IMR-90 (cell line): ENCODE measurements at regions not wholly inside any gene's neighbourhood (a gene's known extent, or its start where the extent isn't known, plus 50 kb on each side); places are given as distances from the start of the nearest gene placed in this dataset.

Source experiments
- ATAC-seq: fragments of 200-7000 bp; cut with Tn5 transposase; 2 replicates; pipeline ENCODE4 v1.9.1; 2020; ENCODE audit warnings: low read depth, mild to moderate bottlenecking, moderate library complexity
- BruUV-seq: library from RNA; stranded (reverse); fragments of 400-500 nt; replicated peaks from 2 replicates; lab custom pipeline; 2021; lab: Mats Ljungman, UMichigan
- CTCF ChIA-PET: fragments of 300-600 bp; formaldehyde crosslinking; extraction: SDS; loops from one replicate; lab custom pipeline; 2021; ENCODE audit warnings: antibody characterized with exemption; lab: Yijun Ruan, JAX
- POLR2A ChIA-PET: fragments of 300-600 bp; sonication (Branson Sonifier 250); formaldehyde crosslinking; loops from one replicate; lab custom pipeline; 2022; ENCODE audit warnings: antibody characterized with exemption; ENCODE audit not compliant: unreplicated experiment; lab: Charles Lee
- DNase-seq: peaks from one replicate; pipeline ENCODE4 v3.0.0; 2013
- H2AFZ ChIP-seq: replicated peaks from 2 replicates; pipeline ENCODE3; 2013; ENCODE audit warnings: low read length, mild to moderate bottlenecking; ENCODE audit not compliant: poor library complexity
- H2AK5ac ChIP-seq: 2 replicates; pipeline ENCODE4 v1.6.1; 2013; ENCODE audit warnings: low read depth, low read length, inconsistent platforms
- H2AK9ac ChIP-seq: replicated peaks from 2 replicates; pipeline ENCODE3; 2013; ENCODE audit warnings: mild to moderate bottlenecking, low read depth, low read length, moderate library complexity; ENCODE audit not compliant: poor library complexity
- H2BK120ac ChIP-seq: 2 replicates; pipeline ENCODE4 v1.6.1; 2013; ENCODE audit warnings: low read depth, low read length, inconsistent platforms
- H2BK15ac ChIP-seq: 3 replicates; pipeline ENCODE4 v1.6.1; 2013; ENCODE audit warnings: low read depth, low read length, inconsistent platforms
- H2BK20ac ChIP-seq: 2 replicates; pipeline ENCODE4 v1.6.1; 2013; ENCODE audit warnings: low read depth, mild to moderate bottlenecking, inconsistent platforms, low read length, moderate library complexity
- H2BK5ac ChIP-seq: 2 replicates; pipeline ENCODE4 v1.6.1; 2013; ENCODE audit warnings: mild to moderate bottlenecking, low read depth, low read length, inconsistent platforms; ENCODE audit not compliant: poor library complexity, severe bottlenecking
- H3K14ac ChIP-seq: replicated peaks from 2 replicates; pipeline ENCODE4 v1.6.1; 2013; ENCODE audit warnings: low read depth, low read length, inconsistent platforms
- H3K18ac ChIP-seq: 2 replicates; pipeline ENCODE4 v1.6.1; 2013; ENCODE audit warnings: low read depth, low read length, control low read depth
- H3K23ac ChIP-seq: 2 replicates; pipeline ENCODE4 v1.6.1; 2013; ENCODE audit warnings: low read depth, low read length, inconsistent platforms
- H3K27ac ChIP-seq: 2 replicates; pipeline ENCODE4 v1.5.1; 2013; ENCODE audit warnings: mild to moderate bottlenecking, control low read depth, low read length; ENCODE audit not compliant: insufficient read depth
- H3K27me3 ChIP-seq: 2 replicates; pipeline ENCODE4 v1.6.1; 2013; ENCODE audit warnings: low read length; ENCODE audit not compliant: control insufficient read depth, insufficient read depth
- H3K36me3 ChIP-seq: 2 replicates; pipeline ENCODE4 v1.6.1; 2013; ENCODE audit warnings: low read length, mixed read lengths; ENCODE audit not compliant: control insufficient read depth, insufficient read depth
- H3K4ac ChIP-seq: 2 replicates; pipeline ENCODE4 v1.6.1; 2013; ENCODE audit warnings: low read depth, low read length, inconsistent platforms
- H3K4me1 ChIP-seq: 2 replicates; pipeline ENCODE4 v1.6.1; 2013; ENCODE audit warnings: low read length, mixed read lengths; ENCODE audit not compliant: control insufficient read depth, insufficient read depth
- H3K4me2 ChIP-seq: 2 replicates; pipeline ENCODE4 v1.6.1; 2013; ENCODE audit warnings: low read depth, mild to moderate bottlenecking, control low read depth, low read length, moderate library complexity
- H3K4me3 ChIP-seq: 2 replicates; pipeline ENCODE4 v1.5.1; 2013; ENCODE audit warnings: low read depth, mild to moderate bottlenecking, control low read depth, low read length, moderate library complexity; ENCODE audit not compliant: insufficient read depth
- H3K56ac ChIP-seq: 2 replicates; pipeline ENCODE4 v1.6.1; 2013; ENCODE audit warnings: low read length, inconsistent platforms; ENCODE audit not compliant: insufficient read depth; ENCODE audit errors: extremely low read depth
- H3K79me1 ChIP-seq, 2 experiments: 2 replicates each; pipeline ENCODE4 v1.6.1; 2013; ENCODE audit warnings: low read length in 2 of 2, inconsistent platforms in 1 of 2, low read depth in 1 of 2
- H3K9ac ChIP-seq: 2 replicates; pipeline ENCODE4 v1.6.1; 2013; ENCODE audit warnings: low read depth, low read length, control low read depth
- H3K9me1 ChIP-seq: 2 replicates; pipeline ENCODE4 v1.6.1; 2013; ENCODE audit warnings: low read length, inconsistent platforms; ENCODE audit not compliant: insufficient read depth
- H3K9me3 ChIP-seq: 2 replicates; pipeline ENCODE4 v1.6.1; 2013; ENCODE audit warnings: low read length; ENCODE audit not compliant: control insufficient read depth, insufficient read depth
- H4K20me1 ChIP-seq: 2 replicates; pipeline ENCODE4 v1.6.1; 2013; ENCODE audit warnings: low read length, inconsistent platforms; ENCODE audit not compliant: insufficient read depth
- H4K5ac ChIP-seq: 2 replicates; pipeline ENCODE4 v1.6.1; 2013; ENCODE audit warnings: mild to moderate bottlenecking, low read depth, low read length, control low read depth
- H4K8ac ChIP-seq, 2 experiments: 2 replicates each; pipeline ENCODE4 v1.6.1; 2013; ENCODE audit warnings: low read depth in 2 of 2, low read length in 2 of 2, control low read depth in 1 of 2, inconsistent platforms in 1 of 2
- H4K91ac ChIP-seq: 2 replicates; pipeline ENCODE4 v1.6.1; 2013; ENCODE audit warnings: low read depth, low read length, inconsistent platforms; ENCODE audit not compliant: insufficient read depth
- BHLHE40 ChIP-seq: fragments of 150-350 bp; IDR thresholded peaks from 2 replicates; pipeline ENCODE4 v1.6.1; 2016; ENCODE audit warnings: mild to moderate bottlenecking, low read depth, low read length
- CEBPB ChIP-seq: IDR thresholded peaks from 2 replicates; pipeline ENCODE4 v1.6.1; 2012; ENCODE audit warnings: low read depth, low read length, improper control_type of control experiment
- CHD1 ChIP-seq: IDR thresholded peaks from 2 replicates; pipeline ENCODE4 v1.6.1; 2012; ENCODE audit warnings: low read depth, low read length, improper control_type of control experiment
- CTCF ChIP-seq: conservative IDR thresholded peaks from 2 replicates; pipeline ENCODE4 v1.5.1; 2012; ENCODE audit warnings: mild to moderate bottlenecking, low read depth, low read length, improper control_type of control experiment
- ELK1 ChIP-seq: fragments of 150-350 bp; IDR thresholded peaks from 2 replicates; pipeline ENCODE4 v1.6.1; 2016; ENCODE audit warnings: low read depth, mild to moderate bottlenecking, low read length, moderate library complexity, borderline replicate concordance
- FOS ChIP-seq: fragments of 150-350 bp; IDR thresholded peaks from 2 replicates; pipeline ENCODE4 v1.6.1; 2016; ENCODE audit warnings: low read depth, low read length
- MAFK ChIP-seq: IDR thresholded peaks from 2 replicates; pipeline ENCODE4 v1.6.1; 2012; ENCODE audit warnings: low read depth, low read length, improper control_type of control experiment
- MAZ ChIP-seq: IDR thresholded peaks from 2 replicates; pipeline ENCODE4 v1.6.1; 2012; ENCODE audit warnings: low read depth, mild to moderate bottlenecking, low read length, improper control_type of control experiment, moderate library complexity, borderline replicate concordance
- MXI1 ChIP-seq: IDR thresholded peaks from 2 replicates; pipeline ENCODE4 v1.6.1; 2012; ENCODE audit warnings: low read depth, mild to moderate bottlenecking, low read length, moderate library complexity, borderline replicate concordance
- NFE2L2 ChIP-seq: fragments of 150-350 bp; IDR thresholded peaks from 2 replicates; pipeline ENCODE4 v1.6.1; 2016; ENCODE audit warnings: low read depth, mild to moderate bottlenecking, low read length
- POLR2A ChIP-seq: IDR thresholded peaks from 2 replicates; pipeline ENCODE4 v1.6.1; 2012; ENCODE audit warnings: mild to moderate bottlenecking, low read depth, low read length
- RAD21 ChIP-seq: IDR thresholded peaks from 2 replicates; pipeline ENCODE4 v1.6.1; 2012; ENCODE audit warnings: low read length, improper control_type of control experiment
- RCOR1 ChIP-seq: IDR thresholded peaks from 2 replicates; pipeline ENCODE4 v1.6.1; 2012; ENCODE audit warnings: mild to moderate bottlenecking, low read length, improper control_type of control experiment; ENCODE audit not compliant: insufficient replicate concordance
- SMC3 ChIP-seq: fragments of 150-350 bp; IDR thresholded peaks from 2 replicates; pipeline ENCODE4 v1.6.1; 2016; ENCODE audit warnings: low read depth, mild to moderate bottlenecking, antibody characterized with exemption, low read length, moderate library complexity
- USF2 ChIP-seq: fragments of 150-350 bp; IDR thresholded peaks from 2 replicates; pipeline ENCODE4 v1.6.1; 2017; ENCODE audit warnings: mild to moderate bottlenecking, antibody characterized with exemption, low read length, low read depth
- WGBS, 2 experiments: methylation state at CpG; one replicate each; pipeline versions ENCODE4 v1.1.5 to v1.1.7; 2013; ENCODE audit warnings: missing lambda C conversion rate in 2 of 2; ENCODE audit not compliant: insufficient read length in 1 of 2; ENCODE audit errors: extremely low coverage in 2 of 2; 5-methylcytosine and 5-hydroxymethylcytosine counted together
- dilution Hi-C: fragments of 300-500 bp; cut with HindIII; formaldehyde crosslinking; loops from one replicate; pipeline ENCODE4 v1.14.3; 2018; ENCODE audit warnings: low sequenced_read_pairs; ENCODE audit not compliant: unreplicated experiment
- in situ Hi-C: fragments of 300-500 bp; cut with MboI; formaldehyde crosslinking; loops from 3 replicates; pipeline ENCODE4 v1.14.3; 2019; ENCODE audit warnings: low sequenced_read_pairs, inconsistent platforms, mixed read lengths
- intact Hi-C: fragments of 100-400 bp; cut with micrococcal nuclease; formaldehyde crosslinking; loops from 2 replicates; pipeline ENCODE4 v1.10.0; 2022

GRCh38 chr12:5294274-5295070, 137.4 kb upstream of the NTF3 start:
- TF ChIP-seq CTCF (no peak), ELK1 (no peak), RCOR1 (no peak), MAZ (no peak), USF2 (no peak), CHD1 (no peak), MXI1 (no peak), CEBPB (no peak), FOS (no peak), NFE2L2 (no peak), SMC3 (no peak), MAFK (no peak), BHLHE40 (no peak), POLR2A (no peak), RAD21 (no peak)
- WGBS, 2 experiments = 57% methylated on average over 5 of the region's 11 CpGs; no CpG with 5 or more reads in 1 of the 2 experiments
- no peak overlapping the region for H3K9ac ChIP-seq
- H3K18ac ChIP-seq = no peak overlapping the region
- ChIA-PET POLR2A (no interaction called here), CTCF (no interaction called here)
- no peaks in the 10 kb centered on the region for H3K79me1 ChIP-seq
- H3K27me3 ChIP-seq = peaks cover 2% of the 10 kb centered on the region; the same call in 1 of the 2 replicates
- no peak overlapping the region; the same call in 1 of the 2 replicates for H3K23ac ChIP-seq
- no peak for DNase-seq
- H4K8ac ChIP-seq = 0 out of 4 replicates have a peak overlapping the region, but pooled peaks of 1 of the 2 experiments have one; percentile 9
- H3K9me1 ChIP-seq = no peaks in the 10 kb centered on the region
- H2BK15ac ChIP-seq = no peak overlapping the region; the same call in 2 of the 3 replicates
- peak overlapping the region; percentile 53; the same call in 1 of the 2 replicates for H2BK120ac ChIP-seq
- H2AK5ac ChIP-seq = no peak overlapping the region
- no peak overlapping the region for H3K4me3 ChIP-seq
- H3K9me3 ChIP-seq = no peaks in the 10 kb centered on the region
- no peak overlapping the region for H2AFZ ChIP-seq
- no peak overlapping the region for H3K14ac ChIP-seq
- no peak overlapping the region for H3K27ac ChIP-seq
- peaks cover 1% of the 10 kb centered on the region; the same call in 1 of the 2 replicates for H3K4me1 ChIP-seq
- H3K36me3 ChIP-seq = no peaks in the 10 kb centered on the region
- H3K4me2 ChIP-seq = no peak overlapping the region
- no peak overlapping the region for H2AK9ac ChIP-seq
- no peak overlapping the region for H2BK5ac ChIP-seq
- no peak for ATAC-seq
- no peaks in the 10 kb centered on the region for H4K20me1 ChIP-seq
- no TSS peak for BruUV-seq
- no peak overlapping the region for H2BK20ac ChIP-seq
- no peak overlapping the region for H4K5ac ChIP-seq
- H4K91ac ChIP-seq = no peak overlapping the region
- intact Hi-C loops (no loop called here), dilution Hi-C loops (no loop called here), in situ Hi-C loops (no loop called here)
- no peak overlapping the region for H3K56ac ChIP-seq
- no peak overlapping the region; the same call in 1 of the 2 replicates for H3K4ac ChIP-seq
